Stomach smooth muscle (tissue), 2 donors: ENCODE measurements at regions not wholly inside any gene's neighbourhood (a gene's known extent, or its start where the extent isn't known, plus 50 kb on each side); places are given as distances from the start of the nearest gene placed in this dataset.

Experiments used
- H3K27ac ChIP-seq: one replicate; pipeline ENCODE4 v1.7.0; 2013; ENCODE audit warnings: mild to moderate bottlenecking, low read length, inconsistent platforms
- H3K27me3 ChIP-seq, 2 donors: one replicate each; pipeline ENCODE4 v1.7.0; 2013; ENCODE audit warnings: low read length in 2 of 2; ENCODE audit not compliant: insufficient read depth in 2 of 2, control insufficient read depth in 1 of 2
- H3K36me3 ChIP-seq, 2 donors: one replicate each; pipeline ENCODE4 v1.7.0; 2013; ENCODE audit warnings: low read length in 2 of 2; ENCODE audit not compliant: control insufficient read depth in 2 of 2, insufficient read depth in 2 of 2
- H3K4me1 ChIP-seq: one replicate; pipeline ENCODE4 v1.7.0; 2013; ENCODE audit warnings: low read length; ENCODE audit not compliant: control insufficient read depth, insufficient read depth
- H3K4me3 ChIP-seq, 2 donors: one replicate each; pipeline ENCODE4 v1.7.0; 2013; ENCODE audit warnings: low read length in 2 of 2
- H3K9ac ChIP-seq, 2 donors: one replicate each; pipeline ENCODE4 v1.7.0; 2013; ENCODE audit warnings: low read length in 2 of 2, mild to moderate bottlenecking in 1 of 2
- H3K9me3 ChIP-seq, 2 donors: one replicate each; pipeline ENCODE4 v1.7.0; 2013; ENCODE audit warnings: low read length in 2 of 2; ENCODE audit not compliant: control insufficient read depth in 2 of 2
- donor health status: healthy.
- donor health status: Pancreatic carcinoma.

DNA sequence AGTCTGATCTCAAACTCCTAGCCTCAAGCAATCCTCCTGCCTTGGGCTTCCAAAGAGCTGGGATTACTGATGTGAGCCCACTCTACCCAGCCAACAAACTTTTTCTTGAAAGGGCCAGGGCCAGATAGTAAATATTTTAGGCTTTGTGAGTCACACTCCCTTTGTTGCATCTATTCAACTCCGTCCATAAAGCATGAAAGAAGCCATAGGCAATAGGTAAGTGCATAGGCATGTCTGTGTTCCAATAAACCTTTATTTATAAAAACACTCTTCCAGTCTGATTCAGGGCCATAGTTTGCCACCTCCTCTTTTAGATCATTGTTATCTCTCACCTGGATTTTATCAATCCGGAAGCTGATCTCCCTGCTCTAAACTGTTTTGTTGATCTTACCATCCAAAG is 105.6 kb upstream of the BMPER start:
- Histone ChIP-seq H3K27ac (no peak overlapping the region), H3K4me1 (no peaks in the 10 kb centered on the region)

DNA sequence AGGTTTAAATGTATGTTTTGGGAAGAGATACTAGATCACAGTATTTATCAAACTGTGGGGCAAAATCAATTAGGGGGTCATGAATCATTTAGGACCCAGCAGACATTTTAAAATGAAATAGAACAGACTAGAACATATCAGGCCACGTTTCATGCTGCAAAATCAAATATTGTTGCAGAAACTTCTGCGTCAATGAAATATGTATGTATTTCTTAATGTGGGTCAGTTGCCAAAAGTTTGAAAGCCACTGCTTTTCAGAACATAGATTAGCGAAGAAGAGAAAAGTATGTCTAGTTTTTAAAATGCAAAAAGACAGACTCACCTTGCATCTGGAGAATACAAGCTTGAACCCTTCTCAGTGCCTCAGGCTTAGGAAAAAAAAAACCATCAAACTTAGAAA is 102.7 kb upstream of the BMPER start:
- Histone ChIP-seq H3K4me3 (no peak overlapping the region), H3K27me3 (no peaks in the 10 kb centered on the region), H3K4me1 (peaks cover 12% of the 10 kb centered on the region), H3K27ac (no peak overlapping the region), H3K9ac (no peak overlapping the region), H3K36me3 (no peaks in the 10 kb centered on the region), H3K9me3 (no peaks in the 10 kb centered on the region)

More for the DNA sequence above, 105.6 kb upstream of the BMPER start:
- H3K9me3 ChIP-seq = no peaks in the 10 kb centered on the region
- no peak overlapping the region for H3K4me3 ChIP-seq
- no peak overlapping the region for H3K9ac ChIP-seq
- no peaks in the 10 kb centered on the region for H3K27me3 ChIP-seq
- H3K36me3 ChIP-seq = no peaks in the 10 kb centered on the region

DNA sequence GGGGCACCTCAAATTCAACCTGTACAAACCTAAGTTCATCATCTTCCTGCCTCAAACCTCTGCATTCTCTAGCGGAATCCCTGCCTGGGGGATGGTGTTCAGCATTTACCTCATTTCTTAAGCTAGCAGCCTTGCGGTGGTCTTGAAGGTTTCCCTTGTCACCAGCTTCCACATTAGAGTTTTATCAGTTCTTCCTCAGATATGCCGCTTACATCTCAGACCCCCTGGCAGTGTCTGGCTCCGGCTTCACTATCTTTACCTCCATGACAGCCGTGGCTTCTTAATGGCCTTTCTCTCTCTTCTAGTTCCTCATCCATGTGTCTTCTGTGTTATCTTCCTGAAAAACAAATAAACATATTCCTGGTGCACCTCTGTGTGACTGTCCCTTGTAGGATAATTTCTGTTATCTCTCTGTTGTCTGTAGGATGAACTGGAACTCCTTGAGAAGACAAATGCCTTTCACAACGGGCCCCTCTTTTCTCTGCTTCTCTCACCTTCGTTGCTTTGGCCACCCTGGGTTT is 101.1 kb upstream of the BMPER start:
- H3K27ac ChIP-seq = no peak overlapping the region
- H3K36me3 ChIP-seq = no peaks in the 10 kb centered on the region
- H3K9me3 ChIP-seq = no peaks in the 10 kb centered on the region
- H3K4me1 ChIP-seq = peaks cover 12% of the 10 kb centered on the region
- no peak overlapping the region for H3K4me3 ChIP-seq
- H3K27me3 ChIP-seq = no peaks in the 10 kb centered on the region
- H3K9ac ChIP-seq = no peak overlapping the region

DNA sequence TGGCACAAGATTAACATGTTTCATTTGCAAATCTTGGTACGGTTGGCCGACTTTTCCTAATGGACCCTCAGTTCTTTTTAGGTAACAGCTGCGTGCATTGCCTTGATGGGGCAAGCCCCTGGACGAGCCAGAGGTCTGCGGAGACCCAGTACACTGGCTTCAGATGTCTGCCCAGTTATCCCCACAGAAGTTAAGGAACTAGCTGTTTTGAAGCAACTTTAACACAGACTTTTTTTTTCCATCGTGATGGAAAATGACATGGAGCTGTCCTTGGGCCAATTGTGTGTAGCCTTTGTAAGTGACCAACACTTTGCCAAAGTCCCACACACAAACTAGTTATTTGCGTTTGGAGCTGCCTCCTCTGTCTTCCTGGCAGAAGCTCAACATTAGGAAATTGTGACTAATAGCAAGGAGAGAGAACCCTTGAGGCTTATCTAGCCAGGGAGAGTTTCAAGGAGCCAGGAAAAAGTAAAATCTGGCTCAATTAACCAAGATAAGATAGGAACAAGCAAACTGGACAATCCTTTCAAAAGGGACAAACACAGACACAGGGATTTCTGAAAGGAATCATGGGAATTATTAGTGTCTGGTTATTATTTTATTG is 99.6 kb upstream of the BMPER start:
- no peaks in the 10 kb centered on the region for H3K9me3 ChIP-seq
- H3K27ac ChIP-seq = no peak overlapping the region
- H3K4me3 ChIP-seq = no peak overlapping the region
- no peaks in the 10 kb centered on the region for H3K27me3 ChIP-seq
- no peak overlapping the region for H3K9ac ChIP-seq
- H3K4me1 ChIP-seq = peaks cover 15% of the 10 kb centered on the region
- H3K36me3 ChIP-seq = no peaks in the 10 kb centered on the region

DNA sequence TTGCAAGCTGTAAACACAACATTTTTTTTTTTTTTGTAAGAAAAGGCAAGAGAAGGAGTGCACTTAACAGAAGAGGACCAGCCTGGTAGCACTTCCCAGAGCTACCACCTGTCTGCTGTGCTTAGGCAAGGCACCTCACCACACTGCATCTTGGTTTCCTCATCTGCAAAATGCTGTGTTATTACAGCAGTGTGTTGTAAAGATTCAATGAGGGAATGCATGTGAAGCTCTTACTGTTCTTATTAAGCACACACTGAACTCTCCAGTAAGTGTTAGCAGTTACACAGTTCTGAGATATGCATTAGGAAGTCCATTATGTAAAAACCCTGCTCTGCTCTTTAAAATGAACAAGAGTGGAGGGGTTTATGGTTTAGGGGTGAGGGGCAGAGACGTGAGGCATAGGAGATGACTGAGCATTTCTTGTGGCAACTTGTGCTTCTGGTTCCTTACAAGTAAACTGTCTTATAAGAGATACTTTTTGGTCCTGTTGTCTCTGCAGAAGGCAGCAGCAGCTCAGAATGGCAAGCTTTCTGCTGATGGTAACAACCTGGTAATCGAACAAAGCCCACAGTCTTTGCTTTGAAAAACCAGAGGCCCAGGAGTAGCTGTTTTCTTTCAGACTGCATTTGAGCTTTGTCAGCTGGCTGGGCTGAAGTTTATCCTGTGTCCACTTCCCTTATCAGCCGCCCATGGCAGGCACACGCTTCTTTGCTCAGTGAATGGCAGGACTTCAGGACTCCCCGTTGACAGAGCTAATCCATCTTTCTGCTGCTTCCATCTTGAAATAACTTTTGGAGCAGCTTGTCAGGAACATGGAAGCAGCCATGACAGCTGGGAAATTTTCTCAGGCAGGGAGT is 98.8 kb upstream of the BMPER start:
- Histone ChIP-seq H3K27ac (peak overlapping the region; percentile 11), H3K9ac (no peak overlapping the region), H3K36me3 (no peaks in the 10 kb centered on the region), H3K27me3 (no peaks in the 10 kb centered on the region), H3K9me3 (no peaks in the 10 kb centered on the region), H3K4me3 (peak overlapping the region in 1 of 2 donors; percentile 35), H3K4me1 (peaks cover 15% of the 10 kb centered on the region)

DNA sequence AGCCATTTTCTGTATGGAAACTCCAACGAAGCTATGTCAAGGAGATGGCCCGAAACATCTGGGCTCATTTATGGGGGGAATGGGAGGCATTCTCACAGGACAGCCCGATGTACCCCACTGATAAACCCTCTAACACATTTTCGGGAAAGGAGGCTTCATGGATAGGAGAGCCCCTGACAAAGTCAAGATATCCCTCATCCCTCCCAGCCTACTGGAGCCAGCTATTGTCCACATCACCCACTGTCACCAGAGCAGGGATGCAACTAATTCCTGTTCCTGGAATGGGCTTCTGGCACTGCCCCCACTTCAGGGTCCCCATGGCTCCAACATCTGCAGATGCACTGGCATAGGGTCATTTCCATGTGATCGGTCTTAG is 98.2 kb upstream of the BMPER start:
- no peaks in the 10 kb centered on the region for H3K27me3 ChIP-seq
- H3K9me3 ChIP-seq = no peaks in the 10 kb centered on the region
- H3K4me3 ChIP-seq = no peak overlapping the region
- no peak overlapping the region for H3K9ac ChIP-seq
- no peak overlapping the region for H3K27ac ChIP-seq
- H3K4me1 ChIP-seq = peaks cover 15% of the 10 kb centered on the region
- H3K36me3 ChIP-seq = no peaks in the 10 kb centered on the region

DNA sequence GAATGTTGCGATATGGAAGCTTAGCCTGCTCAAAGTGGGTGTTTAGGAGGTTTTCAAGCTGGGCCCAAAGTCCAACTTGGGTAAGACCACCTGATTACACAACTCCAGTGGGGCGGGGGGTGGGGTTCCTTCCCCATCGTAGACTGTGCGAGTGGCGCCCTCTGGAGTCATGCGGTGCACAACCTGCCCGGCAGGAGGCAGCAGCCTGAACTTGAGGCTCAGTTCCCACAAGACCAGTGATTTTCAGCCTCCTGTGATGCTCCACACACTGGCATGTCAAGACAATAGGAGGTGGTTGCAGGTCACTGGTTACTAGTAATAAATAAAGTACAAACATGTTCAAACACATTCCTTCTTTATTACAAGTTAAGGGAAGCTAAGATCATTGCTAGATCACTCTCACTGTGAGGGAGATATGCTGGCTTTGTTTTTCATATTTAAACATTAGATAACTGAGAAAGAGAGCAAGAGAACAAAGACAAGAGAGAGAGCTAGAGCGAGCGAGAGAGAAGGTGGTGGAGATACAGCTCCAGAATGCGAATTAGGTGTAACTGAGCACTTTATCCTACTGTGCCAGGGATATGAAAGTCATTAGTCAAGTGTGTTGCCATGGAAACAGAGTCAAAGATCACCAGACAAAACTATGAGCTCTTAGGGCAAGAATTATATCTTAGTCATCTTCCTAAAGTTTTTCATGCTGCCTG is 97.4 kb upstream of the BMPER start:
- peaks cover 15% of the 10 kb centered on the region for H3K4me1 ChIP-seq
- H3K27me3 ChIP-seq = no peaks in the 10 kb centered on the region
- no peak overlapping the region for H3K4me3 ChIP-seq
- H3K27ac ChIP-seq = no peak overlapping the region
- no peak overlapping the region for H3K9ac ChIP-seq
- H3K9me3 ChIP-seq = no peaks in the 10 kb centered on the region
- H3K36me3 ChIP-seq = no peaks in the 10 kb centered on the region

DNA sequence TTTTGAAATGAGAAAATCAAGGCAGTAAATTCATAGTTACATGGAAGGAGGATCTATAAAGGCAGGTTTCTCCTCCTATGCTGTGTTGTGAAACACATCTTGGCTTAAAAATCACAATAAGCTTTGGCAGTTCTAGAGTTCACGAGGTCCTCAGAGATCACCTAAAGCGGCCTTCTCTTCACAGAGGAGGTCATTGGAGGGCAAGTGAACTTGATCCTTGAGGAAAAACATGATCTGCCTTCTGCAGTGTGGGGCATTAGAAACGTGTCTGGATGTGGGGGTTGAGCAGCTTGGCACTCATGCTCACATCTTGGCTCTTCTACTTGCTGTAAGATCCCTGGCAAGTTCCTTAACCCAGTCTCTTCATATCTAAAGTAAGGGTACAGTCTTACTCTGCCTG is 96.1 kb upstream of the BMPER start:
- no peaks in the 10 kb centered on the region for H3K9me3 ChIP-seq
- H3K27me3 ChIP-seq = no peaks in the 10 kb centered on the region
- no peak overlapping the region for H3K4me3 ChIP-seq
- no peak overlapping the region for H3K27ac ChIP-seq
- no peaks in the 10 kb centered on the region for H3K36me3 ChIP-seq
- H3K4me1 ChIP-seq = peaks cover 15% of the 10 kb centered on the region
- no peak overlapping the region for H3K9ac ChIP-seq

DNA sequence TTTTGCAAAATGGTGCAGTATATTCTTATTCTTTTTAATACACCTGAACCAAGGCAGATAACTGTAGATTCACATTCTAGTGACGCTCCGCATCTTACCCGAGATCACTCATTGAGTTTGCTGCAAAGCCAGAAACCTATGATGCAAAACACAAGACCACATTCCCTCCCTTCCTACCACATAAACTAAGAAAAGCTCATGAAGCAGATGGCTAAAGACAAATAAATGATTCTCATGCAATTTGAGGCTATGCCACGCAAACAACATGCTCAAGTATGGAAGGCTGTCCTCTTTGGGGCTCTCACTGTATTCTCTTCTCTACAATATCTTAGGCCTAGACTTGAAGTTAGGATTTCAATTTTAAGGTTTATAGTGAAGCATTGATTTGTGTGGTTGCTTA is 95.0 kb upstream of the BMPER start:
- peaks cover 15% of the 10 kb centered on the region for H3K4me1 ChIP-seq
- no peaks in the 10 kb centered on the region for H3K27me3 ChIP-seq
- H3K27ac ChIP-seq = no peak overlapping the region
- no peaks in the 10 kb centered on the region for H3K36me3 ChIP-seq
- H3K9me3 ChIP-seq = no peaks in the 10 kb centered on the region
- H3K9ac ChIP-seq = no peak overlapping the region
- no peak overlapping the region for H3K4me3 ChIP-seq

DNA sequence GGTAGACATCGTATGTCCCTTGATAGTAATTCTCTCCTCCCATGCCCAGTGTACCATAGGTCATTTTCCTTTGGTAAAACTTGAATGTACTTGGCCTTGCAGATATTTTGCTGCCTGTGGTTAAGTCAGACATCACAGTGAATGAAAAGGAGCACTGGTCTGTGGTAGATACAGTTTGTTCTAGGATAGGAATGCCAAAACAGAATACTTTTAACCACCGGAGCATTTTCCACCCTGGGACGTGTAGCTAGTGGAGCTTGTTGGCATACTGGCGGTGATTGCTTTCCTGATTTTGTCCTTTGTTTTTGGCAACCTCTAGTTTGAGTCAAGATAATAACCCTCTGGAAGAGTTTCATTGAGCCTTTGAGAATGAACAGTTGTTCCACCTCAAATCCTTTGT is 92.0 kb upstream of the BMPER start:
- H3K27ac ChIP-seq = no peak overlapping the region
- H3K9me3 ChIP-seq = no peaks in the 10 kb centered on the region
- peaks cover 4% of the 10 kb centered on the region for H3K4me1 ChIP-seq
- no peak overlapping the region for H3K9ac ChIP-seq
- H3K36me3 ChIP-seq = no peaks in the 10 kb centered on the region
- H3K27me3 ChIP-seq = no peaks in the 10 kb centered on the region
- H3K4me3 ChIP-seq = no peak overlapping the region
